Hepatocyte (in vitro differentiated cells): ENCODE measurements at regions not wholly inside any gene's neighbourhood (a gene's known extent, or its start where the extent isn't known, plus 50 kb on each side); places are given as distances from the start of the nearest gene placed in this dataset.

Experiments used
- CTCF ChIP-seq: fragments of 200-600 bp; sonication (generic); IDR thresholded peaks from 2 replicates; pipeline ENCODE4 v1.5.1; 2016; ENCODE audit warnings: antibody characterized with exemption, mild to moderate bottlenecking; ENCODE audit not compliant: poor library complexity
- EZH2 ChIP-seq: fragments of 200-600 bp; sonication (generic); IDR thresholded peaks from 2 replicates; pipeline ENCODE4 v1.6.1; 2016; ENCODE audit warnings: antibody characterized with exemption, mild to moderate bottlenecking, borderline replicate concordance
- EZH2phosphoT487 ChIP-seq: fragments of 200-600 bp; sonication (generic); IDR thresholded peaks from one replicate; pipeline ENCODE4 v1.6.1; 2018; ENCODE audit warnings: antibody characterized with exemption, mild to moderate bottlenecking, low read depth, moderate library complexity; ENCODE audit not compliant: unreplicated experiment, severe bottlenecking

- TF ChIP-seq CTCF (no peak), EZH2 (no peak), EZH2phosphoT487 (no peak)
Measured at GRCh38 chr7:81884817-81885216, 115.0 kb upstream of the HGF start.
